ENCODE measurements at regions not wholly inside any gene's neighbourhood (a gene's known extent, or its start where the extent isn't known, plus 50 kb on each side); places are given as distances from the start of the nearest gene placed in this dataset.

DNA sequence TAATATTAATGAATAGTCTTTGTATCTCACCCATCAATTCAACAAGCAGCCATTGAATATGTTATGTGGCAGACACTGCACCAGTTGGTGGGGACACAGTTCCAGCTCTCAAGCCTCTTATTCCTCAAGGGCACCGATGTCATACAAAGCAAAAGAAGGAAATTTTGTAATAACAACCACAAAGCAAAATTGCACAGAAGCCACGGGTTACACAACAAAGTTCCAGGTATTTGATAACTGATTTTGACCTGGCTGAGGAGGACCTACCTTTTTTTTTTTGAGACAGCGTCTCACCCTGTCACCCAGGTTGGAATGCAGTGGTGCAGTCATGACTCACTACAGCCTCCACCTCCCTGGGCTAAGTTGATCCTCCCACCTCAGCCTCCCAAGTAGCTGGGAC, 266.7 kb downstream of the FOXO1 start:
- WGBS, 2 donors, result 84 to 92% methylated on average over 3 of the region's 3 CpGs
- TF ChIP-seq, protein P1, sequence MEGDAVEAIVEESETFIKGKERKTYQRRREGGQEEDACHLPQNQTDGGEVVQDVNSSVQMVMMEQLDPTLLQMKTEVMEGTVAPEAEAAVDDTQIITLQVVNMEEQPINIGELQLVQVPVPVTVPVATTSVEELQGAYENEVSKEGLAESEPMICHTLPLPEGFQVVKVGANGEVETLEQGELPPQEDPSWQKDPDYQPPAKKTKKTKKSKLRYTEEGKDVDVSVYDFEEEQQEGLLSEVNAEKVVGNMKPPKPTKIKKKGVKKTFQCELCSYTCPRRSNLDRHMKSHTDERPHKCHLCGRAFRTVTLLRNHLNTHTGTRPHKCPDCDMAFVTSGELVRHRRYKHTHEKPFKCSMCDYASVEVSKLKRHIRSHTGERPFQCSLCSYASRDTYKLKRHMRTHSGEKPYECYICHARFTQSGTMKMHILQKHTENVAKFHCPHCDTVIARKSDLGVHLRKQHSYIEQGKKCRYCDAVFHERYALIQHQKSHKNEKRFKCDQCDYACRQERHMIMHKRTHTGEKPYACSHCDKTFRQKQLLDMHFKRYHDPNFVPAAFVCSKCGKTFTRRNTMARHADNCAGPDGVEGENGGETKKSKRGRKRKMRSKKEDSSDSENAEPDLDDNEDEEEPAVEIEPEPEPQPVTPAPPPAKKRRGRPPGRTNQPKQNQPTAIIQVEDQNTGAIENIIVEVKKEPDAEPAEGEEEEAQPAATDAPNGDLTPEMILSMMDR (IDR thresholded peaks at IDR 0.05), result no peak
- no peaks in the 10 kb centered on the region for H3K27me3 ChIP-seq
- ATAC-seq, result no peak
- no peak overlapping the region for H3K27ac ChIP-seq
- no peaks in the 10 kb centered on the region for H3K36me3 ChIP-seq
- no peak for DNase-seq
- H3K4me3 ChIP-seq, result no peak overlapping the region
- no peaks in the 10 kb centered on the region for H3K9me3 ChIP-seq
- FAIRE-seq, result no peak
- intact Hi-C loops (cut with DNase I), result no loop called here
- peaks cover 5 to 11% (median 8%) of the 10 kb centered on the region in 3 donors for H3K4me1 ChIP-seq

DNA sequence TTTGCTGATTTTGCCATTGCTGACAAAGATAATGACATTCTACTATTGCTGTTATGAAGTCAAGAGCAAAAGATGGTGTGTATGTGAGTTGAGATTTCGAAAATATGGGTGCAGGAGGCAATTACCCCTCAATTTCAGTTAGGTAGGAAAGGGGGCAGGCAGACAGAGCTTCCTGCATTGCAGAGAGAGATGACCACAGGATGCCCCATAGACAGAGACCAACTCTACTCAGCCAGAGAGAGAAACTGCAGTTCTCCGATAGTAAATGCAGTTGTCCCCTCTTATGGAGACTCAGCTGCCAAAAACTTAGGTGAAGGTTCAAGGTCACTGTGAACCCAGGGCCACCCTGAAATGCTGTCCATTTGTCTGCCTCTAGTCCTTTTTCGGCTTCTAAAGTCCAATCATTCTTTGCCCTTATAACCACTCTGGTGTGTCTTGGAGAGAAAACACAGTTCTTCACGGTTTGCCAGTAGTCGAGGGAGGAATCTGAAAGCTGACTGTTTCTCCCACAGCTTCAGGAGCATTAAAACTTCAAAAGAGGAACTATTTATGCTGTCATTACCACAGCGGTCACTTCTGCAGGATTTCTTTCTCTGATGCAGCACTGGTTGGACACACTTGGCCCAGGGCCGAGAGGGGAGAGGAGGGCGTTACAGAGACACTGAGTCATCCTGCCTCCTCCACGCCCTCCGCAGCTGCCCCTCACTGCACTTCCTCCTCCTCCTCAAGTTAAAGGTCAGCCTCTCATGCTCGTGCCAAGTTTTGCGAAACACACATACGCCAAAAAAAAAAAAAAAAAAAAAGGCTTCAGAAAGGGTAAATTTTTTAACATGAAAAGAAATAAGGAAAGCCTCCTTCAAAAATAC, 264.3 kb downstream of the FOXO1 start:
- H3K4me3 ChIP-seq, result peak overlapping the region in 1 of 4 donors; percentile 26
- H3K36me3 ChIP-seq, result no peaks in the 10 kb centered on the region
- FAIRE-seq, result peak; percentile 75
- TF ChIP-seq, protein P1 (IDR thresholded peaks at IDR 0.05), result no peak
- intact Hi-C loops (cut with DNase I), result no loop called here
- H3K9me3 ChIP-seq, result no peaks in the 10 kb centered on the region
- peak overlapping the region in 2 of 4 donors; percentile 51 to 58 for H3K27ac ChIP-seq
- peak; percentile 83 to 91 (median 90) for DNase-seq
- peak; percentile 95 to 97 (median 96) for ATAC-seq
- no peaks in the 10 kb centered on the region for H3K27me3 ChIP-seq
- H3K4me1 ChIP-seq, result peaks cover 5 to 11% (median 8%) of the 10 kb centered on the region in 3 donors
- 12 to 13% methylated on average over 13 of the region's 13 CpGs for WGBS, 2 donors

DNA sequence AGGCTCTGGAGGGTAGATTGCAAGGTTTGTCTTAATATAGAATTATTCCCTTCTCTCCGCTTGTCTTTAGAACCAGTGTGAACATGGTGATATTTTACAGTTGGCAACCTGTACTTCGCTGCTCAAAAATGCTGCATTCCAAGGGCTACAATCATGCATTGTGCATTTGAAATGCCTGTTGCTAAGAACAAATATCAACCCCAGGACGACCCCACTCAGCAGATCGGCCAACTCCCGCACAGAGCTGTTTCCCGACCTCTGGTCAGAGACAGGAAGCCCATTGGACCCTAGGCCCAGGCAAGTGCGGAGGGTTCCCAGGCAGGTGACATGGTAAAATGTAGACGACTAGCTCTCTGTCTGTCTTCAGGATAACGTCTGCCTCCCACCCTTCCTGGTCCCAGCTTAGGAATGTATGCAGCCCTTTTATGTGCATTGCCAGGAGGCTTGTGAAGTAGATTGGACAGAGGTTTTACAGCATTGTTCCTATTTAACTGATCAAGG, 263.5 kb downstream of the FOXO1 start:
- peak overlapping the region in 2 of 4 donors; percentile 1 to 12 for H3K27ac ChIP-seq
- 58 to 63% methylated on average over 9 of the region's 9 CpGs for WGBS, 2 donors
- DNase-seq, result no peak

GRCh38 chr13:40403509-40404241, 262.8 kb downstream of the FOXO1 start:
- H3K36me3 ChIP-seq, result no peaks in the 10 kb centered on the region
- DNase-seq (no peak), FAIRE-seq (no peak), ATAC-seq (no peak)
- no peaks in the 10 kb centered on the region for H3K27me3 ChIP-seq
- no peaks in the 10 kb centered on the region for H3K9me3 ChIP-seq
- peak overlapping the region in 2 of 4 donors; percentile 1 to 12 for H3K27ac ChIP-seq
- intact Hi-C loops (cut with DNase I), result no loop called here
- H3K4me1 ChIP-seq, result peaks cover 5 to 11% (median 8%) of the 10 kb centered on the region in 3 donors
- TF ChIP-seq, protein P1 (IDR thresholded peaks at IDR 0.05), result no peak
- H3K4me3 ChIP-seq, result no peak overlapping the region
- WGBS, 2 donors, result 91 to 92% methylated on average over 17 of the region's 17 CpGs

More for the DNA sequence above, 263.5 kb downstream of the FOXO1 start:
- Histone ChIP-seq H3K27me3 (no peaks in the 10 kb centered on the region), H3K36me3 (no peaks in the 10 kb centered on the region), H3K4me1 (peaks cover 5 to 11% (median 8%) of the 10 kb centered on the region in 3 donors), H3K4me3 (no peak overlapping the region), H3K9me3 (no peaks in the 10 kb centered on the region)
- TF ChIP-seq, protein P1 (IDR thresholded peaks at IDR 0.05), result no peak
- intact Hi-C loops (cut with DNase I), result no loop called here
- FAIRE-seq (no peak), ATAC-seq (peak; percentile 27 to 42 (median 29))

Data from pancreas (tissue), 10 donors.